ENCODE measurements at regions not wholly inside any gene's neighbourhood (a gene's known extent, or its start where the extent isn't known, plus 50 kb on each side); places are given as distances from the start of the nearest gene placed in this dataset.

GRCh38 chr6:165717732-165718465 lies 54.9 kb upstream of the PDE10A start:
- DNase-seq (ENCODE audit: extremely low spot score, unreplicated experiment) = no peak
- no peak for TF ChIP-seq CTCF (IDR thresholded peaks at IDR 0.05)
- Mint-ChIP-seq H3K4me3 (ENCODE audit: unreplicated experiment) (no peak overlapping the region), H3K27ac (ENCODE audit: unreplicated experiment) (no peak overlapping the region), H3K36me3 (ENCODE audit: unreplicated experiment) (no peaks in the 10 kb centered on the region), H3K4me1 (ENCODE audit: unreplicated experiment) (peaks cover 22% of the 10 kb centered on the region), H3K9me3 (ENCODE audit: unreplicated experiment) (no peaks in the 10 kb centered on the region), H3K27me3 (ENCODE audit: unreplicated experiment) (peaks cover 13% of the 10 kb centered on the region)

- no peaks in the 10 kb centered on the region for H3K9me3 Mint-ChIP-seq (ENCODE audit: unreplicated experiment)
- no peak overlapping the region for H3K4me3 Mint-ChIP-seq (ENCODE audit: unreplicated experiment)
- no peaks in the 10 kb centered on the region for H3K36me3 Mint-ChIP-seq (ENCODE audit: unreplicated experiment)
- H3K27me3 Mint-ChIP-seq (ENCODE audit: unreplicated experiment) = peaks cover 13% of the 10 kb centered on the region
- H3K4me1 Mint-ChIP-seq (ENCODE audit: unreplicated experiment) = peaks cover 22% of the 10 kb centered on the region
- no peak for TF ChIP-seq CTCF (IDR thresholded peaks at IDR 0.05)
- H3K27ac Mint-ChIP-seq (ENCODE audit: unreplicated experiment) = no peak overlapping the region
- DNase-seq (ENCODE audit: extremely low spot score, unreplicated experiment) = no peak
These were observed 53.8 kb upstream of the PDE10A start for GRCh38 chr6:165716886-165717285.

DNA sequence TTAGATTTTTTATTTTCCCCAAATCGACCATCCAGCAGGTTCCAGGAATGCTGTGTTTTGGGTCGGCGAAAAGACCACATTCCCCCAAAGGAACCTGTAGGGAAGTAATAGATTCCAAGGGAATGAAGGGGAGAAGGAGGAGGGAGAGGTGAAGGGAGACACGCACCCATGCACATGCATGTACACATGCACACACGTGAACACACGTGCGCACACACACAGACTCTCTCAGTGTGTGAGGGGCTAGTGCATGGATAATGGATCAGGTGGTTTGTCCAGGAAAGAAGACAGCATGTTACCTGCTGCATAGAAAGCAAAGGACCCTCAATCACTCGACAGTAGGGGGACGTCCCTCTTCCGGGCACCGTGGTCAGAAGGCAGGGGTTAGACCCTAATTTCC lies 52.4 kb upstream of the PDE10A start:
- H3K4me1 Mint-ChIP-seq (ENCODE audit: unreplicated experiment) = peaks cover 17% of the 10 kb centered on the region
- peaks cover 13% of the 10 kb centered on the region for H3K27me3 Mint-ChIP-seq (ENCODE audit: unreplicated experiment)
- H3K27ac Mint-ChIP-seq (ENCODE audit: unreplicated experiment) = no peak overlapping the region
- H3K36me3 Mint-ChIP-seq (ENCODE audit: unreplicated experiment) = no peaks in the 10 kb centered on the region
- no peak for TF ChIP-seq CTCF (IDR thresholded peaks at IDR 0.05)
- H3K9me3 Mint-ChIP-seq (ENCODE audit: unreplicated experiment) = no peaks in the 10 kb centered on the region
- H3K4me3 Mint-ChIP-seq (ENCODE audit: unreplicated experiment) = no peak overlapping the region
- DNase-seq (ENCODE audit: extremely low spot score, unreplicated experiment) = no peak

DNA sequence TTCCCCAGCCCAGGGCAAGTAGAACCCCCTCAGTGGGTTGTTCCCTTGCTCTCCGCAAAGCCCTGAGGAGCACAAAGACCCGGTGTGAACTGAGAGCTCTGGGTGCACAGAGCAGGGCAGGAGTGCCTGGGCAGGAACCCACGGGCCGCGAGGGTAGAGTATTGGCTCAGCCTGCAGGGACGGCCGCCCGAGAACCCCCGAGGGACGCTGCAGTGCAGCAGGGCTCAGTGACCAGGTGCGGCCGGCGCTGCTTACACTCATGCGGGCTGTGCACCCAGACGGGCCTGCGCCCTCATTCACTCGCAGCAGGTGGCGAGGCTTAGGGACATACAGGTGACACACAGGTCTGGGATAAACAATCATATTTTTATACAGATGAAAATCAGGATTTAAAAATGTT lies 51.9 kb upstream of the PDE10A start:
- no peak overlapping the region for H3K4me3 Mint-ChIP-seq (ENCODE audit: unreplicated experiment)
- no peaks in the 10 kb centered on the region for H3K9me3 Mint-ChIP-seq (ENCODE audit: unreplicated experiment)

More for the DNA sequence above, 51.9 kb upstream of the PDE10A start:
- TF ChIP-seq CTCF (IDR thresholded peaks at IDR 0.05) = no peak
- no peaks in the 10 kb centered on the region for H3K36me3 Mint-ChIP-seq (ENCODE audit: unreplicated experiment)
- no peak overlapping the region for H3K27ac Mint-ChIP-seq (ENCODE audit: unreplicated experiment)
- peaks cover 17% of the 10 kb centered on the region for H3K4me1 Mint-ChIP-seq (ENCODE audit: unreplicated experiment)
- no peak for DNase-seq (ENCODE audit: extremely low spot score, unreplicated experiment)
- peaks cover 12% of the 10 kb centered on the region for H3K27me3 Mint-ChIP-seq (ENCODE audit: unreplicated experiment)

Measured in osteocyte (in vitro differentiated cells).